ENCODE measurements at regions not wholly inside any gene's neighbourhood (a gene's known extent, or its start where the extent isn't known, plus 50 kb on each side); places are given as distances from the start of the nearest gene placed in this dataset.

GRCh38 chr3:135862361-135862760, 103.2 kb upstream of the PPP2R3A start:
- peaks cover 0 to 14% (median 0%) of the 10 kb centered on the region in 7 donors for H3K27me3 ChIP-seq (replicated peaks in 1 of 7)
- intact Hi-C loops (cut with DNase I; ENCODE audit: low total_unique reads): no loop called here
- H3K36me3 ChIP-seq: no peaks in the 10 kb centered on the region
- peaks cover 0 to 8% (median 0%) of the 10 kb centered on the region in 8 donors for H3K9me3 ChIP-seq
- no peak overlapping the region for H3K27ac ChIP-seq
- no peak for TF ChIP-seq POLR2A (IDR thresholded peaks at IDR 0.05)
- no peak for TF ChIP-seq CTCF (IDR thresholded peaks at IDR 0.05 in 8 of 11, conservative IDR thresholded peaks at IDR 0.05 in 3 of 11)
- no peak for TF ChIP-seq POLR2AphosphoS5 (IDR thresholded peaks at IDR 0.05)
- no peaks in the 10 kb centered on the region for H3K4me1 ChIP-seq
- DNase-seq: no peak
- no peak overlapping the region for H3K4me3 ChIP-seq
- WGBS, 5 donors: 81 to 100% (median 93%) methylated on average over 1 of the region's 1 CpG

GRCh38 chr3:135864060-135864459, 101.5 kb upstream of the PPP2R3A start:
- Histone ChIP-seq H3K27ac (no peak overlapping the region), H3K36me3 (no peaks in the 10 kb centered on the region), H3K27me3 (replicated peaks in 1 of 7) (peaks cover 0 to 12% (median 0%) of the 10 kb centered on the region in 7 donors), H3K4me1 (no peaks in the 10 kb centered on the region), H3K4me3 (no peak overlapping the region), H3K9me3 (peaks cover 0 to 8% (median 0%) of the 10 kb centered on the region in 8 donors)
- TF ChIP-seq CTCF (IDR thresholded peaks at IDR 0.05 in 8 of 11, conservative IDR thresholded peaks at IDR 0.05 in 3 of 11) (no peak), POLR2A (IDR thresholded peaks at IDR 0.05) (no peak), POLR2AphosphoS5 (IDR thresholded peaks at IDR 0.05) (no peak)
- no peak for DNase-seq
- 79 to 97% (median 89%) methylated on average over 1 of the region's 1 CpG for WGBS, 5 donors
- intact Hi-C loops (cut with DNase I; ENCODE audit: low total_unique reads): no loop called here

GRCh38 chr3:135865085-135865484, 100.4 kb upstream of the PPP2R3A start:
- Histone ChIP-seq H3K4me3 (no peak overlapping the region), H3K27ac (no peak overlapping the region), H3K27me3 (replicated peaks in 1 of 7) (peaks cover 0 to 12% (median 0%) of the 10 kb centered on the region in 7 donors), H3K4me1 (no peaks in the 10 kb centered on the region), H3K9me3 (peaks cover 0 to 8% (median 0%) of the 10 kb centered on the region in 8 donors), H3K36me3 (no peaks in the 10 kb centered on the region)
- intact Hi-C loops (cut with DNase I; ENCODE audit: low total_unique reads): no loop called here
- no peak for TF ChIP-seq POLR2AphosphoS5 (IDR thresholded peaks at IDR 0.05)
- no peak for TF ChIP-seq POLR2A (IDR thresholded peaks at IDR 0.05)
- TF ChIP-seq CTCF (IDR thresholded peaks at IDR 0.05 in 8 of 11, conservative IDR thresholded peaks at IDR 0.05 in 3 of 11): no peak
- no peak for DNase-seq

- WGBS, 5 donors: 56 to 72% (median 59%) methylated on average over 2 of the region's 2 CpGs
- H3K27me3 ChIP-seq (replicated peaks in 1 of 7): peaks cover 0 to 12% (median 0%) of the 10 kb centered on the region in 7 donors
- intact Hi-C loops (cut with DNase I; ENCODE audit: low total_unique reads): no loop called here
- TF ChIP-seq POLR2A (IDR thresholded peaks at IDR 0.05) (no peak), POLR2AphosphoS5 (IDR thresholded peaks at IDR 0.05) (no peak), CTCF (IDR thresholded peaks at IDR 0.05 in 8 of 11, conservative IDR thresholded peaks at IDR 0.05 in 3 of 11) (no peak)
- H3K36me3 ChIP-seq: no peaks in the 10 kb centered on the region
- H3K4me3 ChIP-seq: no peak overlapping the region
- no peak overlapping the region for H3K27ac ChIP-seq
- no peaks in the 10 kb centered on the region for H3K4me1 ChIP-seq
- H3K9me3 ChIP-seq: peaks cover 0 to 8% (median 0%) of the 10 kb centered on the region in 8 donors
- no peak for DNase-seq
Observed at GRCh38 chr3:135865553-135865952, 100.0 kb upstream of the PPP2R3A start.

Measured in spleen (tissue), 11 donors.